RCC 7860 (cell line): ENCODE measurements at regions not wholly inside any gene's neighbourhood (a gene's known extent, or its start where the extent isn't known, plus 50 kb on each side); places are given as distances from the start of the nearest gene placed in this dataset.
"Not testable (repeated sequence)": the region's sequence is repeated elsewhere in the genome, so short reads cannot be mapped to it uniquely, and the experiment has no call there.

Source experiments
- DNase-seq: peaks from one replicate; pipeline ENCODE4 v3.0.0-alpha.2; 2015; ENCODE audit warnings: low spot score
- FAIRE-seq: peaks from 2 replicates; lab custom pipeline; 2012; peaks lifted over from hg19 to GRCh38; lab: Jason Lieb, UNC

DNA sequence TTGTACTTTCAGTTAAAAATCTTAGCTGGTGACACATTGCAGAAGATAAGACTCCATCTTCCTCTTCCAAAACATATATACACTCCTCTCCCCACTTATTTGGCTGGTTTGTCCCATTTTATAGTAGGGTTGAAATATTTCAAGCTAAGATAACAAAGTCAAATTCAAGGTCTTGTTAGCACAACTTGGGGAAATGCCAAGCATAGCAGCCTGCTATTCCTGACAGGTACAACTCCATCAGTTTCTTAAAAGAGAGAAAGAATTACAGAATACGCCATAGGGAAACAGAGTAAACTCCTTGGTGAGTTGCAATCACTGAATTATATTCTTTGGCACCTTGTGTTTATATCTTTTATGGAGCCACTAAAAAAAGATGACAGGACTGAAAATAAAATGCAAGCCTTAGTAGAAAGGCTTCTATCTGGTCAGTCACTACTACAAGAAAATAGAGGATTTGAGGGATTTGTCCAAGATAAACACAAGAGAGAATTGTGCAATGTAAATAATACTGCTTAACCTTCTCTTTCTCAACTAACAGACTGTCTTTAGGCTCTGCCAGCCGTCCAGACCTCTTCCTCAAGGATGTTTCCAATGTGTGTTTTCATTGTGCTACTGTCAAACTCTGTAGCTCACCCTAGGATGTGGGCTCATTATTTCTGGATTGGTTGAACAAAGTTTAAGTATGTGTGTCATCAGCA is 170.3 kb downstream of the VEGFC start:
- no peak for FAIRE-seq
- DNase-seq: no peak

DNA sequence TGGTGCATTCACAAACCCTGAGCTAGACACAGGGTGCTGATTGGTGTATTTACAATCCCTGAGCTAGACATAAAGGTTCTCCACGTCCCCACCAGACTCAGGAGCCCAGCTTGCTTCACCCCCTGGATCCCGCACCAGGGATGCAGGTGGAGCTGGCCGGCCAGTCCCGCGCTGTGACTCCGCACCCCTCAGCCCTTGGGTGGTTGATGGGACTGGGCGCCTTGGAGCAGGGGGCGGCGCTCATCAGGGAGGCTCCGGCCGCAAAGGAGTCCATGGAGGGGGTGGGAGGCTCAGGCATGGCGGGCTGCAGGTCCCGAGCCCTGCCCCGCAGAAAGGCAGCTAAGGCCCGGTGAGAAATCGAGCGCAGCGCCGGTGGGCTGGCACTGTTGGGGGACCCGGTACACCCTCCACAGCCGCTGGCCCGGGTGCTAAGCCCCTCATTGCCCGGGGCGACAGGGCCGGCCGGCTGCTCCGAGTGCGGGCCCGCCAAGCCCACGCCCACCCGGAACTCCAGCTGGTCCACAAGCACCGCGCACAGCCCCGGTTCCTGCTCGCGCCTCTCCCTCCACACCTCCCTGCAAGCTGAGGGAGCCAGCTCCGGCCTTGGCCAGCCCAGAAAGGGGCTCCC is 167.6 kb downstream of the VEGFC start:
- not testable (repeated sequence) for DNase-seq, FAIRE-seq

DNA sequence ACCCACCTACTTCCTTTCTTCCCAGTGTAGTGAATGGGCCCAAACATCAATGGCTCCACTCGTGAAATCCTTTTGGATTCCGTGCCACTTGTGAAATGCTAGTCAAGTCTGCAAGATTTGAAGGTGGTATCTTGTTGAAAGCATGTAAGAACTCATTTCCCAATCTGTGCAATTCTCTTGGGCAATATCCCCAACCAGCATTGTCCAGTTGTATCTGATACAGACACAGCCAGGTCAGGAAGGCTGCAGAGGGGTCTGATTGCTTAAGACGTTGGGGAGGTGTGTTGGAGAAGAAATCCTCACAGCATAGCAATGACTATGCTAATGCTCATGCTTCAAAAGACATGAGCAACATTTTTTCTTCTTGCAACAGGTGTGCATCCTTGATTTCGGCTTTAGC is 164.8 kb downstream of the VEGFC start:
- DNase-seq: no peak
- FAIRE-seq: no peak

DNA sequence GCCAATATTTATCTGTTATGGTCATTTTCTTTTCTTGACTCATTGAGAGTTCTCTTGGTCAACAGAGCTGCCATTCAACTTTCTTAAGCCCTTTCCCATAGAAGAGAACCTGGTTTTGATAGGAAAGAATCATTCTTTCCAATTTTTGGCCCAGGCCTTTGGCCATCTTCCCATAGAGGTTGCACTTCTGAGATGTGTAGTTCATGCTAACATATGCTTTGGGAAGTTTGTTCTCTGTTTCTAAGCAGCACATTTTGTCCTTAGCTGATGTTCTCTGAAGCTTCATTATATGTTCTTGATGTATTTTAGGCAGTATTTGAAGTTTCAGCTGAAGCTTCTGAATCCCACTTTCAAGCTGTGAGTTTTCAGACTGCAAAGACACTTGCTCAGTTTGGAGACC is 161.1 kb downstream of the VEGFC start:
- FAIRE-seq (no peak), DNase-seq (no peak)
